Peyer's patch (tissue), 4 donors: ENCODE measurements at regions not wholly inside any gene's neighbourhood (a gene's known extent, or its start where the extent isn't known, plus 50 kb on each side); places are given as distances from the start of the nearest gene placed in this dataset.
"Not testable (repeated sequence)": the region's sequence is repeated elsewhere in the genome, so short reads cannot be mapped to it uniquely, and the experiment has no call there.

Experiments
- DNase-seq, 3 donors: peaks; one replicate each; pipeline ENCODE4 v3.0.0-alpha.2; 2017 to 2019
- H3K27ac ChIP-seq, 4 donors: fragments of 200-600 bp; sonication (generic); one replicate each; pipeline ENCODE4 v1.5.1; 2016 to 2019
- H3K27me3 ChIP-seq, 2 donors: fragments of 200-600 bp; sonication (generic); one replicate each; pipeline ENCODE4 v1.5.1; 2019
- H3K36me3 ChIP-seq, 3 donors: fragments of 200-600 bp; sonication (generic); one replicate each; pipeline ENCODE4 v1.5.1; 2016 to 2019
- H3K4me1 ChIP-seq, 4 donors: fragments of 200-600 bp; sonication (generic); one replicate each; pipeline ENCODE4 v1.5.1; 2016 to 2019
- H3K4me3 ChIP-seq, 4 donors: fragments of 200-600 bp; sonication (generic); 1 replicate in 3 of 4; 2 replicates in 1 of 4; pipeline ENCODE4 v1.5.1; 2016 to 2019; ENCODE audit warnings: mild to moderate bottlenecking in 1 of 4
- H3K9me3 ChIP-seq, 4 donors: fragments of 200-600 bp; sonication (generic); one replicate each; pipeline ENCODE4 v1.5.1; 2016 to 2019; ENCODE audit warnings: mild to moderate bottlenecking in 1 of 4
- CTCF ChIP-seq, 6 experiments: fragments of 450-650 bp in 4 of 6; fragments of 200-600 bp in 2 of 6; sonication (generic) in 1 of 6; IDR thresholded peaks; one replicate each; pipeline ENCODE4 v1.5.1; 2017 to 2019; ENCODE audit warnings: antibody characterized with exemption in 6 of 6, mild to moderate bottlenecking in 3 of 6, moderate library complexity in 1 of 6
- POLR2A ChIP-seq, 2 donors: fragments of 450-650 bp; IDR thresholded peaks; one replicate each; pipeline ENCODE4 v1.5.1; 2017; ENCODE audit warnings: antibody characterized with exemption in 2 of 2, mild to moderate bottlenecking in 2 of 2, moderate library complexity in 2 of 2

GRCh38 chr9:85871008-85871407, 69.9 kb upstream of the NAA35 start:
- TF ChIP-seq POLR2A (IDR thresholded peaks at IDR 0.05) (no peak), CTCF (IDR thresholded peaks at IDR 0.05) (no peak)
- H3K9me3 ChIP-seq, result no peaks in the 10 kb centered on the region
- no peaks in the 10 kb centered on the region for H3K36me3 ChIP-seq
- no peak for DNase-seq
- H3K27ac ChIP-seq, result no peak overlapping the region
- no peaks in the 10 kb centered on the region for H3K27me3 ChIP-seq
- H3K4me3 ChIP-seq, result no peak overlapping the region
- no peaks in the 10 kb centered on the region for H3K4me1 ChIP-seq

GRCh38 chr9:85871683-85872082, 69.3 kb upstream of the NAA35 start:
- H3K4me3 ChIP-seq, result not testable (repeated sequence)

GRCh38 chr9:85872463-85872862, 68.5 kb upstream of the NAA35 start:
- Histone ChIP-seq H3K4me3 (no peak overlapping the region), H3K4me1 (no peaks in the 10 kb centered on the region), H3K27me3 (no peaks in the 10 kb centered on the region), H3K9me3 (no peaks in the 10 kb centered on the region), H3K27ac (no peak overlapping the region), H3K36me3 (no peaks in the 10 kb centered on the region)
- TF ChIP-seq POLR2A (IDR thresholded peaks at IDR 0.05) (no peak), CTCF (IDR thresholded peaks at IDR 0.05) (no peak)
- no peak for DNase-seq

More at GRCh38 chr9:85871683-85872082, 69.3 kb upstream of the NAA35 start:
- not testable (repeated sequence) for H3K4me1 ChIP-seq, H3K27me3 ChIP-seq, H3K27ac ChIP-seq, H3K36me3 ChIP-seq, DNase-seq, H3K9me3 ChIP-seq

GRCh38 chr9:85876628-85877027, 64.3 kb upstream of the NAA35 start:
- Histone ChIP-seq H3K36me3 (no peaks in the 10 kb centered on the region), H3K9me3 (no peaks in the 10 kb centered on the region), H3K27me3 (no peaks in the 10 kb centered on the region), H3K27ac (no peak overlapping the region), H3K4me3 (no peak overlapping the region), H3K4me1 (no peaks in the 10 kb centered on the region)
- TF ChIP-seq POLR2A (IDR thresholded peaks at IDR 0.05), result no peak
- TF ChIP-seq CTCF (IDR thresholded peaks at IDR 0.05), result no peak
- no peak for DNase-seq

GRCh38 chr9:85878872-85879597, 61.9 kb upstream of the NAA35 start:
- not testable (repeated sequence) for H3K4me3 ChIP-seq, H3K27ac ChIP-seq, H3K27me3 ChIP-seq, DNase-seq, H3K4me1 ChIP-seq, H3K36me3 ChIP-seq, H3K9me3 ChIP-seq

GRCh38 chr9:85880507-85880906, 60.4 kb upstream of the NAA35 start:
- H3K27me3 ChIP-seq, H3K36me3 ChIP-seq, H3K27ac ChIP-seq, H3K9me3 ChIP-seq, H3K4me1 ChIP-seq, H3K4me3 ChIP-seq, DNase-seq: not testable (repeated sequence)

GRCh38 chr9:85884256-85884655, 56.7 kb upstream of the NAA35 start:
- no peak for DNase-seq
- Histone ChIP-seq H3K36me3 (no peaks in the 10 kb centered on the region), H3K9me3 (no peaks in the 10 kb centered on the region), H3K27me3 (no peaks in the 10 kb centered on the region), H3K27ac (no peak overlapping the region), H3K4me3 (no peak overlapping the region), H3K4me1 (no peaks in the 10 kb centered on the region)
- TF ChIP-seq POLR2A (IDR thresholded peaks at IDR 0.05), result no peak
- no peak for TF ChIP-seq CTCF (IDR thresholded peaks at IDR 0.05)
